Cardiac muscle cell (in vitro differentiated cells and primary cell): ENCODE measurements at regions not wholly inside any gene's neighbourhood (a gene's known extent, or its start where the extent isn't known, plus 50 kb on each side); places are given as distances from the start of the nearest gene placed in this dataset.

Experiments
- DNase-seq, 2 donors: peaks; one replicate each; pipeline versions ENCODE4 v3.0.0 to v3.0.0-alpha.2; 2010 to 2017; ENCODE audit warnings: low read depth in 1 of 2, low spot score in 1 of 2
- H3K27ac ChIP-seq: fragments of 200-600 bp; sonication (generic); 2 replicates; pipeline ENCODE4 v1.5.1; 2016
- H3K27me3 ChIP-seq: fragments of 200-600 bp; sonication (generic); 2 replicates; pipeline ENCODE4 v1.6.0; 2016; ENCODE audit warnings: control low read depth
- H3K36me3 ChIP-seq: fragments of 200-600 bp; sonication (generic); 2 replicates; pipeline ENCODE4 v1.5.1; 2016; ENCODE audit warnings: control low read depth
- H3K4me1 ChIP-seq: fragments of 200-600 bp; sonication (generic); 2 replicates; pipeline ENCODE4 v1.8.1; 2017; ENCODE audit warnings: low read depth, mild to moderate bottlenecking, mixed run types
- H3K4me3 ChIP-seq: fragments of 200-600 bp; sonication (generic); 2 replicates; pipeline ENCODE4 v1.5.1; 2016; ENCODE audit warnings: mild to moderate bottlenecking
- H3K9me3 ChIP-seq: fragments of 200-600 bp; sonication (generic); 2 replicates; pipeline ENCODE4 v1.5.1; 2017; ENCODE audit warnings: low read depth, mild to moderate bottlenecking, control low read depth
- TF ChIP-seq, protein P1 (sequence below): IDR thresholded peaks from 2 replicates; pipeline ENCODE4 v1.5.1; 2012; ENCODE audit warnings: low read depth, mild to moderate bottlenecking, low read length

DNA sequence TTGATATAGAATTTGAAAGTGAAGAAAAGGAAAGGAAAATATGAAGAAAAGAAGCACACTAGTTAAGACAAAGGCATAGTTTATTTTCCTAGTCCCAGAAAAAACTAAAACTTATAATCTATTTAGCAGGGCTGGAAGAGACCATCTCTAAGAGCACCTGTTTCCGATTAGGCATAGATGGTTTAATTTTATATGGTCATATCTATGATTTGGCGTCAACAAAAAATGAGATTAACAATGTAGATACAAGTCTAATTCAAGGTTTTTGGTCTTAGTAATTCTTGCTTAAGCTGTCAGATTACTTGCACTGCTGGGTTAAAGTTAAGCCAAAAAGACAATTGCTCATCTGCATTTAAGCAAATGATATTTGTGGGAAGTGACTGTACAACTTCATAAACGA, 502.5 kb upstream of the FSHR start:
- Histone ChIP-seq H3K4me3 (no peak overlapping the region), H3K4me1 (no peaks in the 10 kb centered on the region), H3K27me3 (no peaks in the 10 kb centered on the region), H3K27ac (no peak overlapping the region), H3K9me3 (no peaks in the 10 kb centered on the region), H3K36me3 (no peaks in the 10 kb centered on the region)
- TF ChIP-seq, protein P1, sequence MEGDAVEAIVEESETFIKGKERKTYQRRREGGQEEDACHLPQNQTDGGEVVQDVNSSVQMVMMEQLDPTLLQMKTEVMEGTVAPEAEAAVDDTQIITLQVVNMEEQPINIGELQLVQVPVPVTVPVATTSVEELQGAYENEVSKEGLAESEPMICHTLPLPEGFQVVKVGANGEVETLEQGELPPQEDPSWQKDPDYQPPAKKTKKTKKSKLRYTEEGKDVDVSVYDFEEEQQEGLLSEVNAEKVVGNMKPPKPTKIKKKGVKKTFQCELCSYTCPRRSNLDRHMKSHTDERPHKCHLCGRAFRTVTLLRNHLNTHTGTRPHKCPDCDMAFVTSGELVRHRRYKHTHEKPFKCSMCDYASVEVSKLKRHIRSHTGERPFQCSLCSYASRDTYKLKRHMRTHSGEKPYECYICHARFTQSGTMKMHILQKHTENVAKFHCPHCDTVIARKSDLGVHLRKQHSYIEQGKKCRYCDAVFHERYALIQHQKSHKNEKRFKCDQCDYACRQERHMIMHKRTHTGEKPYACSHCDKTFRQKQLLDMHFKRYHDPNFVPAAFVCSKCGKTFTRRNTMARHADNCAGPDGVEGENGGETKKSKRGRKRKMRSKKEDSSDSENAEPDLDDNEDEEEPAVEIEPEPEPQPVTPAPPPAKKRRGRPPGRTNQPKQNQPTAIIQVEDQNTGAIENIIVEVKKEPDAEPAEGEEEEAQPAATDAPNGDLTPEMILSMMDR: no peak
- DNase-seq: no peak

DNA sequence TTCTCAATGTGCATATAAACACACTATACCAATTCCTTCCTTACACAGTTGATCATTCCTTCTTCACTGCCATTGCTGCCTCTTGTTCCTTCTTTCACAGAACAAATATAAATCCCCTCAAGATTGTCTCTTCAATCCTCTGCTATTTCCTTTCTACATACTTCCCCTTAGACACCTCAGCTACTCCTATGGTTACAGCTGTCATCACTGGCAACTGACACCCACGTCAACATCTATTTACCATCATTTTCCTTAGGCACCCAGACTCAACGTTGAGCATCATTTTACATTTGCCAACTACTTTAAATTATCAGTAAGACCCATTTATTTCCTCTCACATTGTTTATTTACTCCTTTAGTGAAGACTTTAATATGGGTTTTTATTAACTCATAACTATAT, 488.8 kb upstream of the FSHR start:
- no peaks in the 10 kb centered on the region for H3K36me3 ChIP-seq
- no peaks in the 10 kb centered on the region for H3K27me3 ChIP-seq
- no peak overlapping the region for H3K4me3 ChIP-seq
- H3K4me1 ChIP-seq: peaks cover 13% of the 10 kb centered on the region
- TF ChIP-seq, protein P1: no peak
- H3K27ac ChIP-seq: no peak overlapping the region
- H3K9me3 ChIP-seq: no peaks in the 10 kb centered on the region
- DNase-seq: no peak

- Histone ChIP-seq H3K36me3 (no peaks in the 10 kb centered on the region), H3K4me1 (peaks cover 13% of the 10 kb centered on the region), H3K4me3 (no peak overlapping the region), H3K27me3 (no peaks in the 10 kb centered on the region), H3K27ac (no peak overlapping the region), H3K9me3 (no peaks in the 10 kb centered on the region)
- TF ChIP-seq, protein P1: no peak
- DNase-seq: no peak
Measured at GRCh38 chr2:49640630-49641029, 486.3 kb upstream of the FSHR start.

DNA sequence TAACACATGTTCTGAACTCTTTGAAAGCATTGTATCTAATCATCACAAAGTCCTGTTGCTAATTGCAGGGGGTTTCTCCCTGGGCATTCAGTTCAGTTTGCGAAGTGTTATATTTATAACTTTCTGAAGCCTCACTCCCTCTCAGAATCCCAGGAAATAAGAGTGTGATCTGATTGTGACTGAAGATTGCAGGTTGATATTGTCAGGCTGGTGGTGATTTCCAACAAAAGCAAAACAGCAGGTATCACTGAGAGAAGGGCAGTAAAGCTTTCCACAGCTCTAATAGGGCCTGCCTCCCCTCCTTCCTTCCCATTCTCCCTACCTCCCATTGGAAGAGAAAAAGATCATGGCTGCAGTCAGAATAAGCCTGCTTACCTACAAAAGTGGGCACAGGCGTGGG, 466.7 kb upstream of the FSHR start:
- Histone ChIP-seq H3K27me3 (no peaks in the 10 kb centered on the region), H3K4me3 (no peak overlapping the region), H3K9me3 (no peaks in the 10 kb centered on the region), H3K4me1 (peaks cover 16% of the 10 kb centered on the region), H3K27ac (peak overlapping the region; percentile 74), H3K36me3 (no peaks in the 10 kb centered on the region)
- no peak for DNase-seq
- TF ChIP-seq, protein P1: no peak

GRCh38 chr2:49619804-49620203, 465.5 kb upstream of the FSHR start:
- DNase-seq: peak in 1 of 2 donors; percentile 3
- Histone ChIP-seq H3K4me1 (peaks cover 16% of the 10 kb centered on the region), H3K4me3 (no peak overlapping the region), H3K36me3 (no peaks in the 10 kb centered on the region), H3K9me3 (no peaks in the 10 kb centered on the region), H3K27me3 (no peaks in the 10 kb centered on the region), H3K27ac (peak overlapping the region; percentile 74)
- TF ChIP-seq, protein P1: peak; percentile 21

DNA sequence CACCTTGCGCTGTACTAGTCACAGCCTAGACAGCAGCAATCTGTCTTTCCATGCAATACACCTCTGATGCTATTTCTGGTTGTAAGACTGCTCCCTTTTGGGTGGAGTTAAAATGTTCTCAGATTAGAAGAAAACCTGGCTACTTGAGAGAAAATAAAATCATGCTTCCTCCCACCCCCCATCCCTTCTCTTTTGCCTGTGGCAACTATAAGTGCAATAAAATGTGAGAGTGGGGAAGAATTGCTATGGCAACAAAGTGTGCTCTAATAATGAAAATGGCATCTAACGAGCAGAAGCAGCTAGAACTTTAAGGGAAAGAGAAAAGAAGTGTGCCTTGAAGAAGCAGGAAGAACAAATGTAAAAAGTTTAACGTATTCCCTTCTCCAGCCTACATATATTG, 464.2 kb upstream of the FSHR start:
- Histone ChIP-seq H3K4me3 (no peak overlapping the region), H3K36me3 (no peaks in the 10 kb centered on the region), H3K9me3 (no peaks in the 10 kb centered on the region), H3K4me1 (peaks cover 16% of the 10 kb centered on the region), H3K27me3 (no peaks in the 10 kb centered on the region), H3K27ac (no peak overlapping the region)
- no peak for DNase-seq
- TF ChIP-seq, protein P1: no peak
